Umbilical cord (tissue), 1 donor: ENCODE measurements at regions not wholly inside any gene's neighbourhood (a gene's known extent, or its start where the extent isn't known, plus 50 kb on each side); places are given as distances from the start of the nearest gene placed in this dataset.
"Not testable (repeated sequence)": the region's sequence is repeated elsewhere in the genome, so short reads cannot be mapped to it uniquely, and the experiment has no call there.

Experiments used
- DNase-seq: peaks from one replicate; pipeline ENCODE4 v3.0.0-alpha.2; 2015; ENCODE audit warnings: low spot score

- DNase-seq, result no peak
Observed at GRCh38 chr4:59700651-59701050, 1499.5 kb upstream of the ADGRL3 start.

- no peak for DNase-seq
Observed at GRCh38 chr4:59704616-59705015, 1495.5 kb upstream of the ADGRL3 start.

- DNase-seq, result no peak
Observed at GRCh38 chr4:59712470-59712869, 1487.7 kb upstream of the ADGRL3 start.

GRCh38 chr4:59724286-59724685 lies 1475.8 kb upstream of the ADGRL3 start:
- DNase-seq, result not testable (repeated sequence)

GRCh38 chr4:59727745-59728144 lies 1472.4 kb upstream of the ADGRL3 start:
- no peak for DNase-seq

GRCh38 chr4:59728496-59728895 lies 1471.6 kb upstream of the ADGRL3 start:
- DNase-seq, result no peak

- DNase-seq, result no peak
Observed at GRCh38 chr4:59729321-59729720, 1470.8 kb upstream of the ADGRL3 start.

- DNase-seq, result no peak
Observed at GRCh38 chr4:59748433-59748832, 1451.7 kb upstream of the ADGRL3 start.

- no peak for DNase-seq
Observed at GRCh38 chr4:59759082-59759825, 1440.9 kb upstream of the ADGRL3 start.

GRCh38 chr4:59762344-59762743 lies 1437.8 kb upstream of the ADGRL3 start:
- DNase-seq, result no peak

GRCh38 chr4:59770601-59771264 lies 1429.4 kb upstream of the ADGRL3 start:
- no peak for DNase-seq

- no peak for DNase-seq
Observed at GRCh38 chr4:59772641-59773139, 1427.4 kb upstream of the ADGRL3 start.

GRCh38 chr4:59780271-59780670 lies 1419.9 kb upstream of the ADGRL3 start:
- not testable (repeated sequence) for DNase-seq

GRCh38 chr4:59805176-59805575 lies 1395.0 kb upstream of the ADGRL3 start:
- DNase-seq, result no peak

GRCh38 chr4:59814402-59815010 lies 1385.6 kb upstream of the ADGRL3 start:
- peak; percentile 72 for DNase-seq

- no peak for DNase-seq
Observed at GRCh38 chr4:59818656-59819055, 1381.5 kb upstream of the ADGRL3 start.

GRCh38 chr4:59823311-59823710 lies 1376.8 kb upstream of the ADGRL3 start:
- DNase-seq, result no peak

- DNase-seq, result no peak
Observed at GRCh38 chr4:59825104-59825503, 1375.0 kb upstream of the ADGRL3 start.

- DNase-seq, result no peak
Observed at GRCh38 chr4:59831746-59832145, 1368.4 kb upstream of the ADGRL3 start.

- DNase-seq, result no peak
Observed at GRCh38 chr4:59834943-59835342, 1365.2 kb upstream of the ADGRL3 start.

GRCh38 chr4:59837751-59838150 lies 1362.4 kb upstream of the ADGRL3 start:
- DNase-seq, result no peak

- DNase-seq, result no peak
Observed at GRCh38 chr4:59838236-59838635, 1361.9 kb upstream of the ADGRL3 start.

GRCh38 chr4:59841698-59842097 lies 1358.4 kb upstream of the ADGRL3 start:
- DNase-seq, result no peak
